Adrenal gland (tissue), 5 donors: ENCODE measurements at regions not wholly inside any gene's neighbourhood (a gene's known extent, or its start where the extent isn't known, plus 50 kb on each side); places are given as distances from the start of the nearest gene placed in this dataset.

Experiments used
- POLR2A ChIP-seq, 2 donors: fragments of 450-650 bp; IDR thresholded peaks; one replicate each; pipeline ENCODE4 v1.6.1; 2017; ENCODE audit warnings: antibody characterized with exemption in 2 of 2, mild to moderate bottlenecking in 2 of 2, moderate library complexity in 1 of 2
- TF ChIP-seq, protein P1 (sequence below), 6 experiments: fragments of 450-650 bp in 4 of 6; fragments of 200-600 bp in 2 of 6; sonication (generic) in 1 of 6; IDR thresholded peaks; 1 replicate in 5 of 6; 2 replicates in 1 of 6; pipeline versions ENCODE4 v1.5.1 to v1.8.0; 2016 to 2021; ENCODE audit warnings: antibody characterized with exemption in 6 of 6, mild to moderate bottlenecking in 2 of 6, moderate library complexity in 1 of 6
- donor health status: DM: no; HTN: no; CAD: no.

DNA sequence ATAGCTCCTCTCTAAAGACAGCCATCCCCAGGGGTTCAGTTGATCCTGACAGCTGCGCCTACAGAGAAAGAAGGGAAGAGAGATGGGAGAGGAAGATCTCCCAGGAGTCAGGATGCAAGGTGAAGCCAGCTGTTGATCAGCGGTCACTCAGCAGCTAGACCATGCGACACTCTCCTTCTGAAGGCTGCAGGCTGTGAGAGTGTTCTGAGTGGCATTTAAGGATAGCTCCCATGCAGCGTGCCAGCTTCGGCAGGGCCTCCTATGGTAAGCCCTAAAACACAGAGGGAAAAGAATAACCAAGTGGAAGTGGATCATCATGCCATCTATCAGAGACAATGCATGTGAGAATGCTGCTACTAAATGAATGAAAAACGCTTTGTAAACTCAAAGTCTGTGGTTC is 197.9 kb upstream of the NUDT4 start:
- TF ChIP-seq, protein P1, sequence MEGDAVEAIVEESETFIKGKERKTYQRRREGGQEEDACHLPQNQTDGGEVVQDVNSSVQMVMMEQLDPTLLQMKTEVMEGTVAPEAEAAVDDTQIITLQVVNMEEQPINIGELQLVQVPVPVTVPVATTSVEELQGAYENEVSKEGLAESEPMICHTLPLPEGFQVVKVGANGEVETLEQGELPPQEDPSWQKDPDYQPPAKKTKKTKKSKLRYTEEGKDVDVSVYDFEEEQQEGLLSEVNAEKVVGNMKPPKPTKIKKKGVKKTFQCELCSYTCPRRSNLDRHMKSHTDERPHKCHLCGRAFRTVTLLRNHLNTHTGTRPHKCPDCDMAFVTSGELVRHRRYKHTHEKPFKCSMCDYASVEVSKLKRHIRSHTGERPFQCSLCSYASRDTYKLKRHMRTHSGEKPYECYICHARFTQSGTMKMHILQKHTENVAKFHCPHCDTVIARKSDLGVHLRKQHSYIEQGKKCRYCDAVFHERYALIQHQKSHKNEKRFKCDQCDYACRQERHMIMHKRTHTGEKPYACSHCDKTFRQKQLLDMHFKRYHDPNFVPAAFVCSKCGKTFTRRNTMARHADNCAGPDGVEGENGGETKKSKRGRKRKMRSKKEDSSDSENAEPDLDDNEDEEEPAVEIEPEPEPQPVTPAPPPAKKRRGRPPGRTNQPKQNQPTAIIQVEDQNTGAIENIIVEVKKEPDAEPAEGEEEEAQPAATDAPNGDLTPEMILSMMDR (IDR thresholded peaks at IDR 0.05): no peak
- TF ChIP-seq POLR2A (IDR thresholded peaks at IDR 0.05): no peak
